Mucosa of rectum (tissue), 2 donors: ENCODE measurements at regions not wholly inside any gene's neighbourhood (a gene's known extent, or its start where the extent isn't known, plus 50 kb on each side); places are given as distances from the start of the nearest gene placed in this dataset.

ENCODE experiments used
- H3K27ac ChIP-seq, 2 donors: one replicate each; pipeline ENCODE4 v1.7.0; 2013; ENCODE audit warnings: inconsistent platforms in 2 of 2, low read depth in 2 of 2, low read length in 2 of 2
- H3K27me3 ChIP-seq, 2 donors: one replicate each; pipeline ENCODE4 v1.7.0; 2013; ENCODE audit warnings: low read length in 2 of 2; ENCODE audit not compliant: control insufficient read depth in 2 of 2, insufficient read depth in 2 of 2
- H3K36me3 ChIP-seq, 2 donors: one replicate each; pipeline ENCODE4 v1.7.0; 2013; ENCODE audit warnings: low read length in 2 of 2; ENCODE audit not compliant: control insufficient read depth in 2 of 2, insufficient read depth in 2 of 2
- H3K4me1 ChIP-seq, 2 donors: one replicate each; pipeline ENCODE4 v1.7.0; 2013; ENCODE audit warnings: low read length in 2 of 2, mild to moderate bottlenecking in 1 of 2; ENCODE audit not compliant: control insufficient read depth in 2 of 2, insufficient read depth in 2 of 2
- H3K4me3 ChIP-seq, 2 donors: one replicate each; pipeline ENCODE4 v1.7.0; 2013; ENCODE audit warnings: low read length in 2 of 2
- H3K9ac ChIP-seq, 2 donors: one replicate each; pipeline ENCODE4 v1.7.0; 2013; ENCODE audit warnings: low read length in 2 of 2, low read depth in 1 of 2, mild to moderate bottlenecking in 1 of 2
- H3K9me3 ChIP-seq, 2 donors: one replicate each; pipeline ENCODE4 v1.7.0; 2013; ENCODE audit warnings: low read length in 2 of 2; ENCODE audit not compliant: control insufficient read depth in 2 of 2
- donor health status: healthy.
- donor health status: Normal muscosa, but diverticular disease.

DNA sequence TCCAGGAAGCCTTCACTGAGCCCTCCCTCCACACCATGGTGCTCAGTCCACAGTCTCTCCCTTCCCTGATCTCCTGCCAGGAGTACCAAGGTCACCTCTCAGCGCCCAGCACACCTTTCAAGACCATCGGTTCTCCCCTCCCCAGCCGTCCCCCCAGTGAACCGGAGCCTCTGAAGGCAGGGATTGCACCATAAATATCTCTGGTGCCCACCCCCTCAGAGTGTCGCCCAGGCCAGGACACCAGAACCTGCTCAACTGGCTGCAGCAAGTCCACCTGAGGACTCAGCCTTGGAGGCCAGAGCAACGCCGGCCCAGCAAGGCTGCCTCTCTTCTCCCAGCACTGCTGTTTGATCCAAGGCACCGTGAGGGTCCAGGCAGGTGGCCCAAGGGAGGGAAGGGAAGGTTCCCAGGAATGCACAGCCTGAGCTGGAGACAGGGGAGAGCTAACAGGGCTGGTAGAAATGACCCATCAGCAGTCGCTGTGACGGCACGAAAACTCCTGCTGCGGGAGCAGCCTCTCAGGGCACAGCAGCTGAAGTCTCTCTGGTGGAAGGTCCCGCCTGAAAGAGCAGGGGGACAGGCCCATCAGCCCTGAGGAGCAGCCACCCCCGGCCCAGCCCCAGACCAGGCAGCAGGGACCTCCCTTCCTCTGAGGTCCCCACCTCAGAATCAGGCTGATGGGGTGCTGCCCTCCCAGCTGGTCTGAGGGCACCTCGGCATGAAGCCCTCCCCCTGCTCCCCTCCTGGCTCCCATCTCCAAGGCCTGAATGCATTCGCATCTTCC lies 80.3 kb downstream of the BUD13 start:
- H3K4me3 ChIP-seq: no peak overlapping the region
- H3K36me3 ChIP-seq: no peaks in the 10 kb centered on the region
- no peak overlapping the region for H3K9ac ChIP-seq
- H3K27ac ChIP-seq: no peak overlapping the region
- H3K9me3 ChIP-seq: no peaks in the 10 kb centered on the region
- no peaks in the 10 kb centered on the region for H3K27me3 ChIP-seq
- peaks cover 0 to 4% of the 10 kb centered on the region in 2 donors for H3K4me1 ChIP-seq

DNA sequence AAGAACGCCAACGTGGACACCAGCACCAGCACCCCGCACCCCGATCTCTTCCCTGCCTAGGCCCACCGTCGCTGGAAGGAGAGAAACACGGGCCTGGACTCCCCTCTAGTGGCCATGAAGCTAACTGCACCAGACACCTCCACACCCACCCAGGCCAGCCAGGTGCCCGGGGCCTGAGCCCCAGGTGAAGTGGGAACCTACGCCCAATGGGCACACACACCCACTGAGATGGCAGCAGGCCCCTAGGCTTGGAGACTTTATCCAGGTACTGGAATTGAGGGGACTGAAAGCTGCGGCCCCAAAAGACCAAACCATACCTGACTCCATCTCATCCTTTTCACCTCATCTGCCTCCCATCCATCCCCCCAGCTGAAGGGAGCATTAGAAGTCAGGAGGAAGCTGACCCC lies 81.0 kb downstream of the BUD13 start:
- H3K27ac ChIP-seq: no peak overlapping the region
- no peaks in the 10 kb centered on the region for H3K36me3 ChIP-seq
- no peak overlapping the region for H3K4me3 ChIP-seq
- H3K4me1 ChIP-seq: peaks cover 0 to 4% of the 10 kb centered on the region in 2 donors
- H3K27me3 ChIP-seq: no peaks in the 10 kb centered on the region
- no peaks in the 10 kb centered on the region for H3K9me3 ChIP-seq
- H3K9ac ChIP-seq: no peak overlapping the region

DNA sequence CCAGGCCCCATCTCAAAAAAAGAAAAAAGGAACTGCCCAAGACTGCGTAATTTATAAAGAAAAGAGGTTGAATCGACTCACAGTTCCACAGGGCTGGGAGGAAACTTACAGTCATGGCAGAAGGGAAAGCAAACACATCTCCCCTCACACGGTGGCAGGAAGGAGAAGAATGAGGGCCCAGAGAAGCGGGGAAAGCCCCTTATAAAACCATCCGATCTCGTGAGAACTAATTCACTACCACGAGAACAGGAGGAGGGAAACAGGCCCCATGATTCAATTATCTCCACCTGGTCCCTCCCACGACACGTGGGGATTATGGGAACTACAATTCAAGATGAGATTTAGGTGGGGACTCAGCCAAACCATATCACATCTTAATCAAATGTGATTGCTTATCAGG lies 82.2 kb downstream of the BUD13 start:
- Histone ChIP-seq H3K36me3 (no peaks in the 10 kb centered on the region), H3K27ac (no peak overlapping the region), H3K27me3 (no peaks in the 10 kb centered on the region), H3K9me3 (no peaks in the 10 kb centered on the region), H3K9ac (no peak overlapping the region), H3K4me1 (peaks cover 0 to 4% of the 10 kb centered on the region in 2 donors), H3K4me3 (no peak overlapping the region)

DNA sequence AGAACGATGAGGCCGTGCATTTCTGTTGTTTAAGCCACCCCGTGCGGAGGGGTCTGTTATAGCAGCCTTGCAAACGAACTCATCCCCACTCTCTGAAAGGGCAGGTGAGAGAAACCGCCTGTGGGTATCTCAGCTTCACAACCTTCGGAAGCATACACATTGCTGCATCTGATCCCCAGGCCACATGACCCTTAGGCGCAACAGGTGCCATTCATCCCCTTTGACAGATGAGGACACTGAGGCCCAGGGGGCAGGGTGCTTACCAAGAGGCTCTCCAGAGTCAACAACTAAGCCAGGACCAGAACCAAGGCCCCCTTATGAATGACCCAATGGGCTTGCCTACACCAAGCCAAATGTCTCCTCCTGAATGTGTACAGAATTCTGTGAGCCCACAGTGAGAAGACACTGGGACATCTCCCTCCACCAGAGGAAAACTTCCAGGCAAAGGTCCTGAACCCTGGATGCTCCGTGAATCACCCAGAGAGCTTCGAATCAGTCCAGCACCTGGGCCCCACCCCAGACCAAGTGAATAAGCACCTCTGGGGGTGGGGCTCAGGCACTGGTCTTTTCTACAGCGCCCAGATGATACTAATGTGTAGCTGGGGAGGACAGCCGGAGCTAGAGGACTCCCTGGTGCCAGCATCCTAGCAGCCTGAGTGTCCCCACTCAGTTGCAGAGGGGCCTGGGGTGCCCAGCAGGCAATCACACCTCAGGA lies 83.2 kb downstream of the BUD13 start:
- Histone ChIP-seq H3K36me3 (no peaks in the 10 kb centered on the region), H3K27ac (no peak overlapping the region), H3K4me3 (no peak overlapping the region), H3K4me1 (peaks cover 0 to 4% of the 10 kb centered on the region in 2 donors), H3K27me3 (peaks cover 0 to 3% of the 10 kb centered on the region in 2 donors), H3K9me3 (no peaks in the 10 kb centered on the region), H3K9ac (no peak overlapping the region)

DNA sequence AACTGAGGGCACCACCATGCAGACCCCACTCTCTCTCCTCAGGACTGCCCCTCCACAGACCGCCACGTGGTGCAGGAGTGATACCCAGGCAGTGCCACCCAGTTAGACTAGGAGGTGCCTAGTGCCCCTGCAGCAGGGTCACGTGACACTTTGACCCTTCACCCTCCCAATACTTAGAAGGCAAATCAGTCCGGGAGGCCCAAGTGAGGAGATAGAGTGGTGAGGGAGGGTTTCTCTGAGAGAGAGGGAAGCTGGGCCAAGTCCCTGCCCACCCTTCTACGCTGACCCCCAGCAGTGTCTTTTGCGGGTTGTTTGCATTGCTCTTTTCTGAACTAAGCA lies 84.6 kb downstream of the BUD13 start:
- no peaks in the 10 kb centered on the region for H3K36me3 ChIP-seq
- H3K9ac ChIP-seq: no peak overlapping the region
- H3K4me3 ChIP-seq: no peak overlapping the region

DNA sequence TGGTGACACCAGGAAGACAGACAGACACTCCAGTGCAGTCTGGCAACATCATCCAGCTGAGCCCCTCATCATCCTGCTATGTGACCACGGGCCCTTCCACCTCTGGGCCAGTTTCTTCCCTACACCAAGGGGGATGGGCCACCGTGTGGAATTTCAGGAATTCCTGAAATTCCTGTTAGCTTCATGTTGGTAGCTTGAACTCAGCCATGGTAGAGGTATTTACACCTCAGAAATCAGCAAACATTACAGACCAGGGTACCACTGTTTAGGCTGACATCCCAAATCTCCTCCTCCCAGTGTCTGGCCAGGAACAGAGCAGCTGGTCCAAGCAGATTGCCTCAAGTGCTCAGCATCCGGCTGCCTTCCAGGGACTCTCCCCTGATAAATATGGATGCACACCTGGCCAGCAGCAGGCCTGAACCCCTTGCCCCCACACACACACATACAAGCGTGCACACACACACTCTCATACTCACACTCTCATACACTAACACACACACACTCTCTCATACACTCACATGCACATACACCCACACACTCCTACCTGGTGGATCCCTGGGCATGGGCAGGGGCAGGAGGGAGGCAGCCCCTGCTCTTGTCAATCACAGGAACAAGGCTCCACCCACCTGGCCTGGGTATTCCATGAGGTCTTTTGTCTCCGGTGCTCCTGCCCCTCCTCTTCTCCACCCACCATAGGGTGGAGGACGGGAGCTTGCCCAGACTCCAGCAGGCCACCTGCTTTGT lies 85.2 kb downstream of the BUD13 start:
- H3K9ac ChIP-seq: no peak overlapping the region
- H3K4me3 ChIP-seq: no peak overlapping the region
- H3K9me3 ChIP-seq: no peaks in the 10 kb centered on the region
- H3K27me3 ChIP-seq: peaks cover 0 to 3% of the 10 kb centered on the region in 2 donors
- no peaks in the 10 kb centered on the region for H3K36me3 ChIP-seq
- peaks cover 0 to 2% of the 10 kb centered on the region in 2 donors for H3K4me1 ChIP-seq
- H3K27ac ChIP-seq: no peak overlapping the region

More for the DNA sequence above, 84.6 kb downstream of the BUD13 start:
- Histone ChIP-seq H3K9me3 (no peaks in the 10 kb centered on the region), H3K27ac (no peak overlapping the region), H3K27me3 (peaks cover 0 to 3% of the 10 kb centered on the region in 2 donors), H3K4me1 (peaks cover 0 to 2% of the 10 kb centered on the region in 2 donors)

DNA sequence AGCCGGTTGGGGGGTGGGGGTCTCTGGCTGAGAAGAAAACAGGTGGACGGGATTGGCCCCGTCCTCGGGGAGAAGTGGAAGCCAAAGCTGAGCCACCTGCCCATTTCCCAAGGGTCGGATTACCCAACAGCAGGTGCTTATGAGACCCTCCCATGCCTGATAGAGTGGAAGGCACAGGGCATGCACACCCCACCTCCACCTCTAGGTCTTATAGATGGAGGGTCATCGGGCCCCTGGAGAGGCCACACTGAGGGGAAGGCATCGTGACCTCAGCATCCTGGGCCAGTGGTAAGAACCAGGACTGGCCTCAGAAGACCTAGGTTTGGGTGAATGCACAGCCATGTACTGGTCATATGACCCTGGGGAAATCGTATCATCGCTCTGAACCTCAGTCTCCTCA lies 85.9 kb downstream of the BUD13 start:
- Histone ChIP-seq H3K27ac (no peak overlapping the region), H3K27me3 (peaks cover 0 to 3% of the 10 kb centered on the region in 2 donors), H3K9me3 (no peaks in the 10 kb centered on the region), H3K36me3 (no peaks in the 10 kb centered on the region), H3K4me3 (no peak overlapping the region), H3K9ac (no peak overlapping the region), H3K4me1 (peaks cover 0 to 2% of the 10 kb centered on the region in 2 donors)

DNA sequence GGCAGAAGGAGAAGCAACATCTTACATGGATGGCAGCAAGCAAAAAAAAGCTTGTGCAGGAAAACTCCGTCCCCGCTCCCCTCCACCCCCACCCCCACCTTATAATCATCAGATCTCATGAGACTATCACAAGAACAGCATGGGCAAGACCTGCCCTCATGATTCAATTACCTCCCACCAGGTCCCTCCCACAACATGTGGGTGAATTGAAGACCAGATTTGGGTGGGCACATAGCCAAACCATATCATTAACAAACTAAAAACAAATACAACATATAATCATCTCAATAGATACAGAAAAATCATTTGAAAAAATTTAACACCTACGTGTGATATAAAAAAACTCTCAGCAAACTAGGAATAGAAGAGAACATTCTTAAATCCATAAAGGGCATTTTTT lies 88.8 kb downstream of the BUD13 start:
- no peaks in the 10 kb centered on the region for H3K4me1 ChIP-seq
- no peak overlapping the region for H3K4me3 ChIP-seq
- no peaks in the 10 kb centered on the region for H3K9me3 ChIP-seq
- no peaks in the 10 kb centered on the region for H3K36me3 ChIP-seq
- H3K27ac ChIP-seq: no peak overlapping the region
- peaks cover 0 to 7% of the 10 kb centered on the region in 2 donors for H3K27me3 ChIP-seq
- no peak overlapping the region for H3K9ac ChIP-seq

DNA sequence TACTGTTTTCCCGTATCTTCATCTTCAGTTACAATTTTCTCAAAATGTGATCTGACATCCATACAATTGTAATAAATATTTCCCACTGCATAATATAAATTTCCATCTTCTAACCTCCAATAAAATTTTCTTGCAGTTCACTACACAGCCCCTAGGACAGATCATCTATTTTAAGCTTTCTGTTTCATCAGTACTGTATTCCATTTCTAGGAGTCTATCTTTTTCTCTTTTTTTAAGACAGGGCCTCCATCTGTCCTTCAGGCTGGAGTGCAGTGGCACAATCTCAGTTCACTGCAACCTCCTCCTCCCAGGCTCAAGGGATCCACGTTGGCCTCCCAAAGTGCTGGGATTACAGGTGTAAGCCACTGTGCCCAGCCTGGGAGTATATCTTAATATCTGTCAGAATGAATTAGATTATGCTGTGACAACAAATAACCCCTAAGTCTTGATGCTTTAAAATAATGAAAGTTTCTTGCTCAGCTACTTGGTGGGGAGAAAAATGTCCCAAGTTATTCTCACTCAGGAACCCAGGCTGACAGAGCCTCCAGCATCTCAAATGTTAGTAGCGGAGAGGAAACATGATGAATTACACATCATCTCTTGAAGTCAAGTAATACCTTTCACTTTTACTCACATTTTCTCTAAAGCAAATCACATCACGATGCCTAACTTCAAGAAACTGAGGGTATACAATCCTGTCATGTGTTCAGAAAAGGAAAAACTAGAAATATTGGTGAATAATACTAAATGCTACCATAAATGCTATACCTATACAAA lies 92.2 kb downstream of the BUD13 start:
- H3K4me1 ChIP-seq: no peaks in the 10 kb centered on the region

More for the DNA sequence above, 92.2 kb downstream of the BUD13 start:
- no peaks in the 10 kb centered on the region for H3K36me3 ChIP-seq
- peaks cover 0 to 6% of the 10 kb centered on the region in 2 donors for H3K27me3 ChIP-seq
- no peaks in the 10 kb centered on the region for H3K9me3 ChIP-seq
- no peak overlapping the region for H3K4me3 ChIP-seq
- no peak overlapping the region for H3K9ac ChIP-seq
- H3K27ac ChIP-seq: no peak overlapping the region
